Islet precursor cell (in vitro differentiated cells): ENCODE measurements at regions not wholly inside any gene's neighbourhood (a gene's known extent, or its start where the extent isn't known, plus 50 kb on each side); places are given as distances from the start of the nearest gene placed in this dataset.
"Not testable (repeated sequence)": the region's sequence is repeated elsewhere in the genome, so short reads cannot be mapped to it uniquely, and the experiment has no call there.

Experiments
- DNase-seq: peaks from one replicate; pipeline ENCODE4 v3.0.0-alpha.2; 2018

GRCh38 chr10:20391629-20392028, 505.5 kb downstream of the NEBL start:
- no peak for DNase-seq

DNA sequence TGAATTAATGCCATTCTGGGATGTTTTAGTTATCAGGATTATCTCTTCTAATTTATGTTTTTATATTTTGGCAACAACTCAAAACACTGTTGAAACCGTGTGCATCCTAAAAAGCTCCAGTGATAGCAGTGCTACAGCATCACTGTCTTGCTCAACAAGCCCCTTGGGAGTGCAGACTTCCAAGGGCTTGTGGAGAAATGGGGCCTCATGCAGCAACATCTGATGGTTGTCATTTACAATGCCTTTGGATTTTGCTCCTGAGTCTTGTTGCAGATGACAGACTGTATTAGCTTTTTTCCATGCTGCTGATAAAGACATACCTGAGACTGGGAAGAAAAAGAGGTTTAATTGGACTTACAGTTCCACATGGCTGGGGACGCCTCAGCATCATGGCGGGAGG, 515.4 kb downstream of the NEBL start:
- DNase-seq: no peak

DNA sequence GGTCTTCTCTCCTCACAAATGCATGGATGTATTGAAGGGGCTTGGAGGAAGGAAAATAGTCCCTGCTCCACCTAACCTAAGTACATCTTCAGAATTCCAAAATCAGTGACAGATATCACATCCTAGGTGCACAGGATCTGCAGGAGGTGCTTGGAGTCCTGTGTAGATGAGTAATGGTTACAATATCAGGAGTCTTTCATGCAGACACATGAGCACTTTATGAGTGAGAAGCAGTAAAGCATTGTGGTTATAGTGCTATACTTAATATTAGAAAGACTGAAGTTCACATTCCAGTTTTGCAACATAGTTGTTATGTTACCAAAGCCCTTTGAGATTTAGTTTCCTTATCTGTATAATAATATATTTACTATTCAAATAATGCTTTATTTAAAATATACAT, 516.7 kb downstream of the NEBL start:
- DNase-seq: no peak

DNA sequence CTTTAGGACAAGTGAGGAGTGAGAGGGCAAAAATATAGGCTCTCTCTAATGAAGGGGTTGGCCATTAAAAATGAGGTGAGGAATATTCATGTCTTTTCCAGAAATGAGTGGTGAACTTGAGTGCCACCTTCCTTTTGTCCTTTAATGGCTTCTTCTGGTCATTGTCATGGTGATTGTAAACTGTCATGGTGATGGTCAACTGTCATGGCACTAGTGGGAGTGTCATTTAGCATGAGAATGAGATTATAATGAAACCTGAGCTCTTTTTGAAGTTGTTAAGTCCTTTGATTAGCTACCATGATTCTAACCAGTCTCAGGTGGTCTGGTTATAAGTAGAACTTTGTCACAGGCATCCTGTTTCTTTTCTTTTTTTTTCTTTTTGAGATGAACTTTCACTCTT, 524.4 kb downstream of the NEBL start:
- no peak for DNase-seq

DNA sequence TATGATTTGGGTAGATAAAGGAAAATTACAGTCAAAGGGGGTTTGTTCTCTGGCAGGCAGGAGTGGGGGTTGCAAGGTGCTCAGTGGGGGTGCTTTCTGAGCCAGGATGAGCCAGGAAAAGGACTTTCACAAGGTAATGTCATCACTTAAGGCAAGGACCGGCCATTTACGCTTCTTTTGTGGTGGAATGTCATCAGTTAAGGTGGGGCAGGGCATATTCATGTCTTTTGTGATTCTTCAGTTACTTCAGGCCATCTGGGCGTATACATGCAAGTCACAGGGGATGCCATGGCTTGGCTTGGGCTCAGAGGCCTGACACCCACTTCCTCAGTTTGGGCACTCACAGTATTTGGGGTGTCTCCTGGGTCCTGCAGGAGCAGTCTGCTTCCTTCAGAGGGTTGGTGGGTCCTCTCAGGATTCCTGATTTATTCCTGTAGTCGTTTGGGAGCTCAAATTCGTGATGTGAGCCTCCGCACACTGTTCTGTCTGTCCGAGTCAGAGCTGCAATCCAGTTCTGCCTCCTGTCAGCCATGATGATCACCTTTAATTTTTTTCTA, 526.1 kb downstream of the NEBL start:
- DNase-seq: not testable (repeated sequence)

DNA sequence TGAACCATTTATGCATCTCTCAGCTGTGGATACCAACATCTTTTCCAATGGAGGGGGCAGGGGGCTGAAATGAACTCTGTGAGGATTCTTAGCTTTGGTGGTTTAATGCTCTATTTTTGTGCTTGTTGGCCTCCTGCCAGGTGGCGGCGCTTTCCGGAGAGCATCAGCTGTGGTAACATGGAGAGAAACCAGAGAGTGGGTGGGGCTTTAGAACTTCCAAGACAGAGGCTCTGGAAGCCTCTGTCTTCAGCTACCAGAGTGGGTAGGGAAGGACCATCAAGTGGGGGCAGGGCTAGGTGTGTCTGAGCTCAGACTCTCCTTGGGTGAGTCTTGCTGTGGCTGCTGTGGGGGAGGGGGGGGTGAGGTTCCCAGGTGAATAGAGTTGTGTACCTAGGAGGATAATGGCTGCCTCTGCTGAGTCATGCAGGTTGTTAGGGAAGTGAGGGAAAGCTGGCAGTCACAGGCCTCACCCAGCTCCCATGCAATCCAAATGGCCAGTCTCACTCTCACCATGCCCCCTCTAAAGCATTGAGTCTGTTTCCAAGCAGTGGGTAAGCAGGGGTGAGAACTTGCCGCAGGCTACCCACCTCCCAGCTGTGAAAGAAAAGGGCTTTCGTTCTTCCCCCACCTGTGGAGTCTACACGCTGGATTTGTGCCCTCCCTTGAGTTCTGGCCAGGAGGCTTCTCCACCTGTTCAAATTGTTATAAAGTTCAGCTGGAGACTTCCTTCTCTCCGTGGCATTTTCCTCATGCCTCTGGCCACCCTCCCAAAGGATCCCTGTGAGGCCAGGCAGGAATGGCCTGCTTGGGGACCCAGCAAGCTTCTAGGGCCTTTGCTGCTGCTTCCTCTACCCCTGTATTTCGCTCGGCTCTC, 527.0 kb downstream of the NEBL start:
- DNase-seq: peak; percentile 77

- no peak for DNase-seq
Observed at GRCh38 chr10:20363684-20364083, 533.4 kb downstream of the NEBL start.

- DNase-seq: no peak
Observed at GRCh38 chr10:20355915-20356314, 539.7 kb downstream of the PLXDC2 start.

GRCh38 chr10:20355011-20355410, 538.8 kb downstream of the PLXDC2 start:
- DNase-seq: no peak

- DNase-seq: no peak
Observed at GRCh38 chr10:20354166-20354565, 537.9 kb downstream of the PLXDC2 start.

- no peak for DNase-seq
Observed at GRCh38 chr10:20350509-20350908, 534.3 kb downstream of the PLXDC2 start.

DNA sequence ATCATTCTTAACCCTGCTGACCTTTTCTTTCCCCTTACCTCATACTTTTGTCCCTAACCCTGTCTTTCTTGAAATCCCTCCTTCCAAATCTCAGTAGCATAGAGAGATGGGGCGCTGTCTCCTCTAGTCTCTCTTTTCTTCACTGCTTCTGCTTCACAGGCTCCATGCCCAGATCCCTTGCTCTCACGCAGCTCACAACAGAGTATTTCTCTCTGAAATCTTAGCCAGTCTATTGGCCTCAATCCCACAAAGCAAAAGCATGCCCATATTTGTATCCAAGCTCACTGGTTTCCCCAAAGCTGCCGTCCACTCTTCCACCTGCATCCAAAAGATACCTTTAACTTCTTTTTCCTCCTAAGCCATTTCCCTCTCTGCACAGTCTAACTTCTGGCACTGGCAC, 526.8 kb downstream of the PLXDC2 start:
- DNase-seq: no peak
